ENCODE measurements at regions not wholly inside any gene's neighbourhood (a gene's known extent, or its start where the extent isn't known, plus 50 kb on each side); places are given as distances from the start of the nearest gene placed in this dataset.

- TF ChIP-seq CTCF (IDR thresholded peaks at IDR 0.05; ENCODE audit: insufficient read depth, low read depth, low read length) (no peak), EZH2 (IDR thresholded peaks at IDR 0.05; ENCODE audit: insufficient read depth, low read length) (no peak)
These were observed 95.5 kb upstream of the DCN start for GRCh38 chr12:91278126-91278525.
